ENCODE measurements at regions not wholly inside any gene's neighbourhood (a gene's known extent, or its start where the extent isn't known, plus 50 kb on each side); places are given as distances from the start of the nearest gene placed in this dataset.

DNA sequence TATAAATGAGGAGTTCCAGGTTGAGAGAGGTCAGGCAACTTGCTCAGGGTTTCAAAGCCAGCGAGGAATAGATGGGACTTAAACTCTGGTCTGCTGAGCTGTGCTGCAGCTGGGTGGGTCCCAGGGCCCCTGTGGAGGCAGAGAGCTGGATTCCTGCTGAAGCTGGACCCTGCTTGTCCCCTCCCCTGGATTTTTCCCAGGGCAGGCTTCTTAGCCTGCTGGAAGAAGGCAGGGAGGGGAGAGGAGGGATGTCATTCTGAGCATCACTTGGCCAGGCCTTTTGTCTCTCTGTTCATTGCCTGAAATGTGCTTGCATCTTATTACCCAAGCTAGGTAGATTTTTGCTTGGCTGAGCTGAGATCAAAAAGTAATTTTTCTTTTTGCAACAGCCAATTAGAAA is 133.7 kb downstream of the DHX35 start:
- TF ChIP-seq, protein P1, sequence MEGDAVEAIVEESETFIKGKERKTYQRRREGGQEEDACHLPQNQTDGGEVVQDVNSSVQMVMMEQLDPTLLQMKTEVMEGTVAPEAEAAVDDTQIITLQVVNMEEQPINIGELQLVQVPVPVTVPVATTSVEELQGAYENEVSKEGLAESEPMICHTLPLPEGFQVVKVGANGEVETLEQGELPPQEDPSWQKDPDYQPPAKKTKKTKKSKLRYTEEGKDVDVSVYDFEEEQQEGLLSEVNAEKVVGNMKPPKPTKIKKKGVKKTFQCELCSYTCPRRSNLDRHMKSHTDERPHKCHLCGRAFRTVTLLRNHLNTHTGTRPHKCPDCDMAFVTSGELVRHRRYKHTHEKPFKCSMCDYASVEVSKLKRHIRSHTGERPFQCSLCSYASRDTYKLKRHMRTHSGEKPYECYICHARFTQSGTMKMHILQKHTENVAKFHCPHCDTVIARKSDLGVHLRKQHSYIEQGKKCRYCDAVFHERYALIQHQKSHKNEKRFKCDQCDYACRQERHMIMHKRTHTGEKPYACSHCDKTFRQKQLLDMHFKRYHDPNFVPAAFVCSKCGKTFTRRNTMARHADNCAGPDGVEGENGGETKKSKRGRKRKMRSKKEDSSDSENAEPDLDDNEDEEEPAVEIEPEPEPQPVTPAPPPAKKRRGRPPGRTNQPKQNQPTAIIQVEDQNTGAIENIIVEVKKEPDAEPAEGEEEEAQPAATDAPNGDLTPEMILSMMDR (IDR thresholded peaks at IDR 0.05; ENCODE audit: borderline replicate concordance, control extremely low read depth, extremely low read depth, insufficient read depth, missing control alignments) = no peak
- in situ Hi-C loops (cut with MboI; ENCODE audit: low sequenced_read_pairs, unreplicated experiment) = no loop called here
- no peak for DNase-seq (ENCODE audit: low spot score)

DNA sequence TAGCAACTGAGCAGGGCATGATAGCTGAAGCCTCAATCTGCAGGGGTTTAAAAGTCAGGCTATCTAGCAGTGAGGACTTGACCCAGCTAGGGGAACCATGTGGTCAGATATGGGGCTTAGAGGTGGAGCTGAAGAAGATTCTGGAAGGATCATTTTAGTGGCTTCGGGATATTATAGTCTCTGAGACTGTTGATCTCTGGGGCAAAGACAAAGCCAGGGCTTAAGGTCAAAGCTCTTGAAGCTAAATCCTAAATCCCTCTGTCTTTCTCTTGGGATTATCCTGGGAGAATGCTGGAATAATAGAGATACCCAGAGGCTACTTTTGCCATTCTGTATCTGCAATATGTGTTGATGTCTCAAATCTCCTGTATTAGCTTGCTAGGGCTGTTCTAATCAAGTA is 132.2 kb downstream of the DHX35 start:
- in situ Hi-C loops (cut with MboI; ENCODE audit: low sequenced_read_pairs, unreplicated experiment) = no loop called here
- no peak for DNase-seq (ENCODE audit: low spot score)
- TF ChIP-seq, protein P1 (IDR thresholded peaks at IDR 0.05; ENCODE audit: borderline replicate concordance, control extremely low read depth, extremely low read depth, insufficient read depth, missing control alignments) = no peak

DNA sequence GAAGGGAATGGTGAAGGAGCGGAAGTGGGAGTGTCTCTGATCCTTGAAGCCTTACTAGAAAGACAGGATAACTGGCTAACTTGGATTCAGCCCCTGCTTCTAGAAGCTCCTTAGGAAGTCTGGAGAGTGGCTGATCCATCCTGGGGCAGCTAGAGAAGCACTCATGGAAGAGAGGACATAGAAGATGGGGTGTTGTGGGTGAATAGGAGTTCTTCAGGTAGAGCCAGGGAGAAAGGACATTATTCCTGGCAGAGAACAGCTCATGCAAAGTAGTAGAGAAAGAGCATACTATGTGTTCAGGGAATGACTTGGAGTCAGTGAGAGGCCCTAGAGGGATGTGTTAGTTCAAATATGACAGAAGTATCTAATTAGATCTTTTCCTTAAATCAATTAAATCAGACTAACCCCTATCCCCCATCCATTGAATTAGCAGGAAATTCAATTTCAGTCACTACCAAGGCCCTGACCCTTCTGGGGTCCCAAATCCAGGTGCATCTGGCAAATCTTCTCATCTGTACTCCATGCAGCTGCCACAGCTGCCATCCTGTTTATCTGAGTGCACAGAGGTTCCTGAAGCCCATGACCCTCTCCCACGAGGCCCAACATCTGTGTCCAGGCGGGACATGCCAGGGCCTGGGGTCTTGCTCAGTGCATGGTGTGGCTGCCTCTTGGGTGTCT is 130.7 kb downstream of the DHX35 start:
- DNase-seq (ENCODE audit: low spot score) = no peak
- TF ChIP-seq, protein P1 (IDR thresholded peaks at IDR 0.05; ENCODE audit: borderline replicate concordance, control extremely low read depth, extremely low read depth, insufficient read depth, missing control alignments) = no peak
- in situ Hi-C loops (cut with MboI; ENCODE audit: low sequenced_read_pairs, unreplicated experiment) = no loop called here

DNA sequence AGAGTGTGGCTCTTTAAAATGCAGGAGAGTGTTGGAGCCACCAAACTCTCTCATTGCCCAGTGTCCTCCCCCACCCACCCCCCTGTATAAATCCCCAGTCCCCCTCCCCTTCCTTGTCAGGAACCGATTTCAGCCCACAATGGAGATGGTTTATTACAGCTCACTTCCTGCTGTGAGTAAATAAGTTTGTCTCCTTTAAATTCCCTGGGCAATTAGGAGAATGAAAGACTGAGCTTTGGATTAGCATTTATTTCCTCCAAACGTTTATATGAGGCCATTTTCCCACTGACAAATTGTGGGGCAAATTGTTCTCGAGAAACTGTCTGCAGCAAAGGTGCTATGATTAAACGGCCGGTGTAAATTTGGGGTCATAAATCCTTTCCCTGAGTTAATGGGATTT is 128.8 kb downstream of the DHX35 start:
- TF ChIP-seq, protein P1 (IDR thresholded peaks at IDR 0.05; ENCODE audit: borderline replicate concordance, control extremely low read depth, extremely low read depth, insufficient read depth, missing control alignments) = no peak
- no peak for DNase-seq (ENCODE audit: low spot score)
- in situ Hi-C loops (cut with MboI; ENCODE audit: low sequenced_read_pairs, unreplicated experiment) = no loop called here

DNA sequence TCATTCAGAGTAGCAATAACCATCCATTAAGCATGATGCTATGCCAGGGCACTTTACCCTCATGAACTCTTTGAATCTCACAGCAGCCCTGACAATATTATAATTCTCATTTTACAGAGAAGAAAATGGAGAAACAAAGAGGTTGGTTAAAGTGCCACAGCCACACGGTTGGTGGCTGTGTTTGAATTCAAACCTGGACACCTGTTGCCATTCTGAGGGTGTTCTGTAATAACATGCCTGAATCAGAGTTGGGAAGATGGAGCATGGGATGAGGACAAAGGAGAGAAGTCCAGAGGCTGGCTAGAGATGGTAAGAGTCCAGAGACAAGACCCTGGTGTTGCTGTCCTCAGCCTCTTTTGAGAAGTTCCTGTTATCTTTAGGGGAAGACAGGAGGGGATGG is 127.7 kb downstream of the DHX35 start:
- TF ChIP-seq, protein P1 (IDR thresholded peaks at IDR 0.05; ENCODE audit: borderline replicate concordance, control extremely low read depth, extremely low read depth, insufficient read depth, missing control alignments) = no peak
- no peak for DNase-seq (ENCODE audit: low spot score)
- in situ Hi-C loops (cut with MboI; ENCODE audit: low sequenced_read_pairs, unreplicated experiment) = no loop called here
